K562 (cell line): ENCODE measurements at regions not wholly inside any gene's neighbourhood (a gene's known extent, or its start where the extent isn't known, plus 50 kb on each side); places are given as distances from the start of the nearest gene placed in this dataset.

Experiments used
- ATAC-seq: fragments of 200-7000 bp; cut with Tn5 transposase; 3 replicates; pipeline ENCODE4 v1.9.1; 2020; ENCODE audit warnings: moderate library complexity
- BruUV-seq: library from RNA; stranded (reverse); fragments of 400-500 nt; replicated peaks from 2 replicates; lab custom pipeline; 2021; lab: Mats Ljungman, UMichigan
- CTCF ChIA-PET: fragments of 300-600 bp; formaldehyde crosslinking; extraction: SDS; loops from one replicate; lab custom pipeline; 2021; ENCODE audit warnings: low intra/inter-chr PET ratio; lab: Yijun Ruan, JAX
- POLR2A ChIA-PET: fragments of 300-600, 350-650 bp; sonication (Branson Sonifier 250); formaldehyde crosslinking; extraction: SDS; loops from one replicate; lab custom pipeline; 2021; ENCODE audit warnings: antibody characterized with exemption, inconsistent platforms; lab: Yijun Ruan, JAX
- DNase-seq, 4 experiments: peaks; one replicate each; pipeline versions ENCODE4 v3.0.0 to v3.0.0-alpha.2; 2011 to 2018; ENCODE audit warnings: low spot score in 3 of 4, mixed read lengths in 3 of 4; ENCODE audit errors: extremely low read depth in 1 of 4
- FAIRE-seq: peaks from 2 replicates; lab custom pipeline; 2011; peaks lifted over from hg19 to GRCh38; lab: Jason Lieb, UNC
- H2AFZ ChIP-seq: 2 replicates; pipeline ENCODE4 v1.6.0; 2011; ENCODE audit warnings: low read depth, low read length, control low read depth, inconsistent platforms
- H3K27ac ChIP-seq: fragments of 200-600 bp; 3 replicates; pipeline ENCODE4 v1.8.0; 2011; ENCODE audit warnings: low read depth, mild to moderate bottlenecking, control low read depth, inconsistent platforms, low read length, moderate library complexity, mixed read lengths; ENCODE audit errors: extremely low read depth
- H3K27me3 ChIP-seq, 2 experiments: fragments of 300-600 bp in 1 of 2; 2 replicates in 1 of 2; 3 replicates in 1 of 2; pipeline versions ENCODE4 v1.6.0 to v1.8.0; 2011; ENCODE audit warnings: inconsistent platforms in 2 of 2, low read length in 2 of 2, mild to moderate bottlenecking in 1 of 2, mixed read lengths in 1 of 2, moderate library complexity in 1 of 2; ENCODE audit not compliant: control insufficient read depth in 2 of 2, insufficient read depth in 2 of 2
- H3K36me3 ChIP-seq: fragments of 300-600 bp; 3 replicates; pipeline ENCODE4 v1.8.0; 2011; ENCODE audit warnings: mild to moderate bottlenecking, low read length, inconsistent platforms; ENCODE audit not compliant: control insufficient read depth, insufficient read depth
- H3K4me1 ChIP-seq, 2 experiments: fragments of 200-600 bp in 1 of 2; replicated peaks in 1 of 2; 2 replicates in 1 of 2; 3 replicates in 1 of 2; pipeline versions ENCODE4 v1.5.1 to v1.8.0; 2011; ENCODE audit warnings: inconsistent platforms in 2 of 2, low read length in 2 of 2, mild to moderate bottlenecking in 1 of 2, mixed read lengths in 1 of 2, moderate library complexity in 1 of 2; ENCODE audit not compliant: control insufficient read depth in 2 of 2, insufficient read depth in 2 of 2
- H3K4me2 ChIP-seq: 2 replicates; pipeline ENCODE4 v1.6.1; 2011; ENCODE audit warnings: low read length, control low read depth, inconsistent platforms, mixed read lengths; ENCODE audit not compliant: insufficient read depth
- H3K4me3 ChIP-seq: fragments of 200-600 bp; sonication (generic), shearing (Covaris generic); 2 replicates; pipeline ENCODE4 v1.5.1; 2016; ENCODE audit warnings: control low read depth, inconsistent platforms
- H3K79me2 ChIP-seq: fragments of 200-600 bp; 3 replicates; pipeline ENCODE4 v1.8.0; 2011; ENCODE audit warnings: low read length, inconsistent platforms; ENCODE audit not compliant: control insufficient read depth, insufficient read depth
- H3K9ac ChIP-seq, 2 experiments: 2 replicates each; pipeline versions ENCODE4 v1.6.0 to v1.6.1; 2011; ENCODE audit warnings: low read depth in 2 of 2, low read length in 2 of 2, control low read depth in 1 of 2, inconsistent platforms in 1 of 2, mild to moderate bottlenecking in 1 of 2, mixed read lengths in 1 of 2; ENCODE audit not compliant: insufficient read depth in 1 of 2
- H3K9me1 ChIP-seq: one replicate; pipeline ENCODE4 v1.6.0; 2011; ENCODE audit warnings: inconsistent platforms, mild to moderate bottlenecking, low read length, moderate library complexity; ENCODE audit not compliant: control insufficient read depth, insufficient read depth
- H3K9me3 ChIP-seq: replicated peaks from 2 replicates; pipeline ENCODE4 v1.5.1; 2011; ENCODE audit warnings: low read depth, low read length, inconsistent platforms; ENCODE audit not compliant: control insufficient read depth, insufficient read depth
- H4K20me1 ChIP-seq: replicated peaks from 2 replicates; pipeline ENCODE4 v1.6.1; 2011; ENCODE audit warnings: low read length, inconsistent platforms, mixed read lengths; ENCODE audit not compliant: control insufficient read depth, insufficient read depth
- CHD4 ChIP-seq: fragments of 200-600 bp; sonication (generic); IDR thresholded peaks from 3 replicates; pipeline ENCODE4 v1.6.1; 2012; ENCODE audit warnings: low read depth, mild to moderate bottlenecking, mixed read lengths, low read length, inconsistent platforms; ENCODE audit not compliant: insufficient read depth, insufficient replicate concordance, poor library complexity, severe bottlenecking
- DDX20 ChIP-seq: fragments of 450-650 bp; IDR thresholded peaks from 2 replicates; pipeline ENCODE4 v1.6.1; 2016; ENCODE audit warnings: missing genetic modification characterization, low read depth, mild to moderate bottlenecking, missing compliant biosample characterization, moderate library complexity
- MED1 ChIP-seq: sonication (generic); formaldehyde crosslinking; IDR thresholded peaks from 2 replicates; pipeline ENCODE4 v1.8.1; 2023; ENCODE audit warnings: missing genetic modification reagents, borderline replicate concordance
- MYBL2 ChIP-seq, 2 experiments: fragments of 450-650 bp in 1 of 2; sonication (generic) in 1 of 2; formaldehyde crosslinking in 1 of 2; IDR thresholded peaks; 2 replicates each; pipeline versions ENCODE4 v1.6.1 to v1.8.1; 2017 to 2022; ENCODE audit warnings: borderline replicate concordance in 1 of 2, inconsistent platforms in 1 of 2, low read depth in 1 of 2, mild to moderate bottlenecking in 1 of 2, missing genetic modification reagents in 1 of 2, moderate library complexity in 1 of 2
- NONO ChIP-seq, 2 experiments: fragments of 200-400 bp in 1 of 2; fragments of 450-650 bp in 1 of 2; formaldehyde crosslinking in 1 of 2; IDR thresholded peaks; 2 replicates each; pipeline ENCODE4 v1.6.1; 2017; ENCODE audit warnings: low read depth in 2 of 2, mild to moderate bottlenecking in 2 of 2, moderate library complexity in 2 of 2, low read length in 1 of 2
- SNRNP70 ChIP-seq: fragments of 200-400 bp; formaldehyde crosslinking; optimal IDR thresholded peaks from 2 replicates; pipeline ENCODE3; 2017; ENCODE audit warnings: low read depth, low read length
- SRF ChIP-seq, 2 experiments: fragments of 250-450, 450-650 bp in 1 of 2; sonication (Bioruptor Pico) in 1 of 2; sonication (generic) in 1 of 2; formaldehyde crosslinking; IDR thresholded peaks; 2 replicates each; pipeline versions ENCODE4 v1.5.0 to v1.5.1; 2020 to 2022; ENCODE audit warnings: mild to moderate bottlenecking in 1 of 2, missing genetic modification reagents in 1 of 2
- SRSF3 ChIP-seq: fragments of 200-400 bp; formaldehyde crosslinking; IDR thresholded peaks from 2 replicates; pipeline ENCODE4 v1.6.1; 2016; ENCODE audit warnings: mild to moderate bottlenecking, low read length, moderate library complexity; ENCODE audit not compliant: insufficient read depth
- in situ Hi-C: fragments of 300-500 bp; cut with MboI; formaldehyde crosslinking; loops from 4 replicates; pipeline ENCODE4 v1.15.0; 2018; ENCODE audit warnings: inconsistent platforms, mixed read lengths
- intact Hi-C: fragments of 100-400 bp; cut with micrococcal nuclease; formaldehyde crosslinking; loops from 2 replicates; pipeline ENCODE4 v1.14.2; 2022
- TF ChIP-seq, protein P1 (sequence below): sonication (generic); formaldehyde crosslinking; IDR thresholded peaks from 2 replicates; pipeline ENCODE4 v1.8.0; 2022; ENCODE audit warnings: missing genetic modification reagents, mild to moderate bottlenecking, moderate library complexity, borderline replicate concordance

DNA sequence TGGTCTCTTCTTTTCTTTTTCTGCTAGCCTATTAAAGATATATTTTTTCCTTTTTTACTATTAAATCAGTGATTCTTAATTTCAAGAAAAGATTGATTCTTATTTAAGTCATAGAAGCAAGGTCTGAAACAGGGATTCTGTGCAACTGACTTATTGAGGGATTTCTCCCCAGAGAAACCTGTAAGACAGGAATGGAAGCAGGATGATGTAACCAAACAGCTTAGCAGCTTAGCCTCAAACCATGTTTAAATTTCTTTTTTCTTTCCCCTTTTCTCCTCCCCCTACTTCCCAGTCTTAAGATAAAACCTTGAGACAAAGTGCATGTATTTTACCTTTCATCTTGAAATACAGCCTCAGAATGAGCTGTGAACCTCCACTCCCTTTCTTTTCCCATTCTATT, 322.8 kb downstream of the NEK10 start:
- intact Hi-C loops (no loop called here), in situ Hi-C loops (no loop called here)
- no peak overlapping the region for H2AFZ ChIP-seq
- no TSS peak for BruUV-seq
- DNase-seq (no peak), ATAC-seq (no peak), FAIRE-seq (no peak)
- H3K27ac ChIP-seq: no peak overlapping the region
- CTCF ChIA-PET: no interaction called here
- H3K9ac ChIP-seq: no peak overlapping the region
- H3K4me1 ChIP-seq: no peaks in the 10 kb centered on the region
- no peaks in the 10 kb centered on the region; the same call in 1 of the 2 replicates for H3K9me3 ChIP-seq
- TF ChIP-seq SRSF3 (no peak), MED1 (no peak), NONO (IDR thresholded peaks at IDR 0.05; ENCODE audit: low read depth in 2 of 2, low read length in 1 of 2) (no peak), MYBL2 (IDR thresholded peaks at IDR 0.05; ENCODE audit: low read depth) (no peak), MYBL2 (CRISPR knock-in tag; IDR thresholded peaks at IDR 0.05; ENCODE audit: borderline replicate concordance) (no peak), DDX20 (tag) (no peak), CHD4 (no peak), SNRNP70 (no peak), SRF (CRISPR knock-in tag; IDR thresholded peaks at IDR 0.05) (no peak)
- TF ChIP-seq, protein P1, sequence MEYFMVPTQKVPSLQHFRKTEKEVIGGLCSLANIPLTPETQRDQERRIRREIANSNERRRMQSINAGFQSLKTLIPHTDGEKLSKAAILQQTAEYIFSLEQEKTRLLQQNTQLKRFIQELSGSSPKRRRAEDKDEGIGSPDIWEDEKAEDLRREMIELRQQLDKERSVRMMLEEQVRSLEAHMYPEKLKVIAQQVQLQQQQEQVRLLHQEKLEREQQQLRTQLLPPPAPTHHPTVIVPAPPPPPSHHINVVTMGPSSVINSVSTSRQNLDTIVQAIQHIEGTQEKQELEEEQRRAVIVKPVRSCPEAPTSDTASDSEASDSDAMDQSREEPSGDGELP (CRISPR knock-in tag): no peak
- H3K9me1 ChIP-seq: no peaks in the 10 kb centered on the region
- POLR2A ChIA-PET: no interaction called here
- H3K79me2 ChIP-seq: no peaks in the 10 kb centered on the region
- H3K36me3 ChIP-seq: no peaks in the 10 kb centered on the region
- no peaks in the 10 kb centered on the region for H3K27me3 ChIP-seq
- H4K20me1 ChIP-seq: no peaks in the 10 kb centered on the region
- H3K4me3 ChIP-seq: no peak overlapping the region
- no peak overlapping the region for H3K4me2 ChIP-seq
